ENCODE measurements at regions not wholly inside any gene's neighbourhood (a gene's known extent, or its start where the extent isn't known, plus 50 kb on each side); places are given as distances from the start of the nearest gene placed in this dataset.

DNA sequence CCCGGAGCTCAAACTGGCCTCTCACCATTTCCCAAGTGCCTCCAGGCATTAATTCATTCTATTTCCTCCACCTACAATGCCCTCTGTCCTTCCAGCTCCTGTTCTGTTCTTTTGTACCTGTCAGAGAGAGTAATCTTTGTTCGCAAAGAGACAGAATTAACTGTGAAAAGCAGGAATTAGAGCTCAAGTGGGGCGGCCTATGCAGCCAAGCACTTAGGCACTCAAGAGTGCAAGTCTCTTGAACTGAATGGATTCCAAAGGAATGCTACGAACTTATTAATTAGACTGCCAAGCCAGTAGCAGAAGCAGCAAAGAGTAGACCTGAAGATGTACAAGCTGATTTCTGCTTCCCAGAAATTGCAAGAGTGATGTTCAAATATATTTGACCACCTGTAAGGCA lies 338.3 kb upstream of the AUTS2 start:
- TF ChIP-seq, protein P1, sequence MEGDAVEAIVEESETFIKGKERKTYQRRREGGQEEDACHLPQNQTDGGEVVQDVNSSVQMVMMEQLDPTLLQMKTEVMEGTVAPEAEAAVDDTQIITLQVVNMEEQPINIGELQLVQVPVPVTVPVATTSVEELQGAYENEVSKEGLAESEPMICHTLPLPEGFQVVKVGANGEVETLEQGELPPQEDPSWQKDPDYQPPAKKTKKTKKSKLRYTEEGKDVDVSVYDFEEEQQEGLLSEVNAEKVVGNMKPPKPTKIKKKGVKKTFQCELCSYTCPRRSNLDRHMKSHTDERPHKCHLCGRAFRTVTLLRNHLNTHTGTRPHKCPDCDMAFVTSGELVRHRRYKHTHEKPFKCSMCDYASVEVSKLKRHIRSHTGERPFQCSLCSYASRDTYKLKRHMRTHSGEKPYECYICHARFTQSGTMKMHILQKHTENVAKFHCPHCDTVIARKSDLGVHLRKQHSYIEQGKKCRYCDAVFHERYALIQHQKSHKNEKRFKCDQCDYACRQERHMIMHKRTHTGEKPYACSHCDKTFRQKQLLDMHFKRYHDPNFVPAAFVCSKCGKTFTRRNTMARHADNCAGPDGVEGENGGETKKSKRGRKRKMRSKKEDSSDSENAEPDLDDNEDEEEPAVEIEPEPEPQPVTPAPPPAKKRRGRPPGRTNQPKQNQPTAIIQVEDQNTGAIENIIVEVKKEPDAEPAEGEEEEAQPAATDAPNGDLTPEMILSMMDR (IDR thresholded peaks at IDR 0.05; ENCODE audit: insufficient read depth, low read depth, low read length, missing control alignments) = no peak
- no peak for DNase-seq (ENCODE audit: low read depth)
- H3K4me3 ChIP-seq (ENCODE audit: low read depth, low read length) = no peak overlapping the region

DNA sequence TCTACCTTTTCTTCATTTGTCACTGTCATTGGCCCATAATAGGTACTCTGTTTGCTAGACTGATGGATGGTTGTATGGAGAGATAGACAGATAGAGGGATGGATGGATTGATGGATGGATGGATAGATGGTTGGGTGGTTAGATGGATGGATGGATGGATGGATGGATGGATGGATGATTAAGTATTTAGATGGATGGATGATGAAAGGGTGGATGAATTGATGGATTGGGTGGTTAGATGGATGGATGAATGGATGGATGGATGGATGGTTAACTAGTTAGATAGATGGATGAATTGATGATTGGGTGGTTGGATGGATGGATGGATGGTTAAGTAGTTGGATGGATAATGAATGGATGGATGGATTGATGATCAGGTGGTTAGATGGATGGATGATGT lies 334.7 kb upstream of the AUTS2 start:
- TF ChIP-seq, protein P1 (IDR thresholded peaks at IDR 0.05; ENCODE audit: insufficient read depth, low read depth, low read length, missing control alignments) = no peak

GRCh38 chr7:69269806-69270205 lies 328.5 kb upstream of the AUTS2 start:
- H3K4me3 ChIP-seq (ENCODE audit: low read depth, low read length) = no peak overlapping the region
- no peak for DNase-seq (ENCODE audit: low read depth)
- TF ChIP-seq, protein P1 (IDR thresholded peaks at IDR 0.05; ENCODE audit: insufficient read depth, low read depth, low read length, missing control alignments) = no peak

More for the DNA sequence above, 334.7 kb upstream of the AUTS2 start:
- no peak overlapping the region for H3K4me3 ChIP-seq (ENCODE audit: low read depth, low read length)
- DNase-seq (ENCODE audit: low read depth) = no peak

- DNase-seq (ENCODE audit: low read depth) = no peak
- H3K4me3 ChIP-seq (ENCODE audit: low read depth, low read length) = no peak overlapping the region
- TF ChIP-seq, protein P1 (IDR thresholded peaks at IDR 0.05; ENCODE audit: insufficient read depth, low read depth, low read length, missing control alignments) = no peak
Observed at GRCh38 chr7:69272101-69272500, 326.2 kb upstream of the AUTS2 start.

DNA sequence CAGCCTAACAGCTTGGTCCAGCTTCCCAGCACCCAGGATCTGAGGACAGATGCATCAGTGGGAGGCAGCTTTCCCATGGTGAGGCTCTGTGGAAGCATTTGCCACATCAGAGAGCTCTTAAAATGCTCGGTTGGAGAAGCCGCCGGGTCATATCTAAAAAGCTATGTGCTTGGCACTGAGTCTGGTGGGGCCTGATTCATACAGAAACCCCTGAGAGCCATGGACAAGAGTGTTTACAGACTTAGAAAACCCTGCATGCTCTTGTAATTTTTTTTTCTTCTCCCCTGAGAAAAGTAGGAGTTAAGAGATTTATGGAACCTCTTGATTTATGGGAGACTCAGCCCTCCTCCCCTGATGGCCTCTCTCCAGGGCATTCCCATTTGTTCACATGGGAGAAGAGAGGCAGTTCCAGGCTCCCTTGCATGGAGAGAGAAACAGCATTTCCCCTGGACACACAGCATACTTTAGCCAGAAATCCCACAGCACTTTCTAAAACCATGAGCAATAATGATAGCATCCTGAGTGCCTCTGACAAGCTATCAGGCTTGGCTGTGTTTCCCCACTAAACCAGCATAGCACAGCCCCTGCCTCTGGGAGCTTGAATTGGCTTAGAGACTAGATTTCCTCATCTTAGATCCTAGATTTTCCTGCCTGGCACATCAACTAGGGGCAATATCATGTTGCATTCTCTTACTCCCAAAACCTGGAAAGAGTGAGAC lies 322.1 kb upstream of the AUTS2 start:
- no peak for DNase-seq (ENCODE audit: low read depth)
- H3K4me3 ChIP-seq (ENCODE audit: low read depth, low read length) = no peak overlapping the region
- TF ChIP-seq, protein P1 (IDR thresholded peaks at IDR 0.05; ENCODE audit: insufficient read depth, low read depth, low read length, missing control alignments) = no peak

DNA sequence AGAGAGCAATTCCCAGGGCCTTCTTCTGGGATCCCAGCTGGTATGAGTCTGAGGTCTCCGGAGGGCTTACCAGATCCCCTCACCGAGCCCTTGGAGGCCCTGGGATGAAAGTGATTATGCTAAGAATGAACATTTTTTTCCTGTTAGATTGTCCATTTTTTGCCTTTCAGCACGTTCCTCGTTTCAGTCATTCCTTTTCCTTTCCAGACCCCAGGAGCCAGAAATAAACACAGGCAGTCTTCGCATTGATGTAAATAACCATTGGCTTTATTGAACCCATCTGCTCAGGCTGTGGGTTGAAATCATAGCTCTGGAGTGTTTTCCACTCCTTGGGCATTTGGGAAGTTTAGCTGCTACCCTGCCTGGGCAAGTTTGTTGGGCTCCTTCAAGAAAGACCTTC lies 320.9 kb upstream of the AUTS2 start:
- no peak overlapping the region for H3K4me3 ChIP-seq (ENCODE audit: low read depth, low read length)
- DNase-seq (ENCODE audit: low read depth) = no peak
- TF ChIP-seq, protein P1 (IDR thresholded peaks at IDR 0.05; ENCODE audit: insufficient read depth, low read depth, low read length, missing control alignments) = no peak

DNA sequence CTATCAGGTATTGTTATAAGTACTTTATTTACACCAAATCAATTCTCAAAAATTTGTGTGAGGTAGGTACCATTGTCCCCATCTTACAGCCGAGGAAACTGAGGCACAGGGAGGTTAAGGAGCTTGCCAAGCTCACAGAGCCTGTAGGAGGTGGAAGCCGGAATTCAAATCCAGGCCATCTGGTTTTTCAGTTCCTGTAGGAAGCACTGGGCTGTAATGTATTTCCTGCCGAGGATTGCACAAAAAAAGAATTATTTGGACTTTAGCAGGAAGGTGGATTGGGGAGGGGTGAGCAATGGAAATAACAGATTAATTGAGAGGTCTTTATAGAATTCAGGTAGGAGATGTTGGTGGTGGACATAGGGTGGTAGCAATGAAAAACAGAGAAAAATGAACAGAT lies 315.3 kb upstream of the AUTS2 start:
- DNase-seq (ENCODE audit: low read depth) = no peak
- TF ChIP-seq, protein P1 (IDR thresholded peaks at IDR 0.05; ENCODE audit: insufficient read depth, low read depth, low read length, missing control alignments) = no peak
- no peak overlapping the region for H3K4me3 ChIP-seq (ENCODE audit: low read depth, low read length)

Measured in GM12865 (cell line).